ENCODE measurements at regions not wholly inside any gene's neighbourhood (a gene's known extent, or its start where the extent isn't known, plus 50 kb on each side); places are given as distances from the start of the nearest gene placed in this dataset.

DNA sequence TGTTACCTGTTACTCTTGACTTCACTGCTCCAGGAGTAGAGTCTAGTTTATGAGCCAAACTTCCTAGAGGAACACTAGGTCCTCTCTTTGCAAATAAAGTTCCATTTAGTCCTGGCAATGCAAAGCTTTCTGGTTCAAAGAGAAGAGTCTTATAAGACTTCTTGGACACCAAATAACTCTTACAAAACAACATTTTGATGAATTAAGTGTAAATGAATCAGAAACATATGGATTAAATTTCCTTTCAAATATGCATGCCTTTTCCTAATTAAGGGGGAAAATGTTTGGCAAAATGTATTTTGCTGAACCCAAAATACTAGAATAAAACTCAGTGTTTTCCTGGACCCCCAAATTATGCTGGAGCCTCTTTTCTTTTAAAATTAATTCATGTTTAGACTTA is 388.0 kb downstream of the FGF10 start:
- TF ChIP-seq, protein P1, sequence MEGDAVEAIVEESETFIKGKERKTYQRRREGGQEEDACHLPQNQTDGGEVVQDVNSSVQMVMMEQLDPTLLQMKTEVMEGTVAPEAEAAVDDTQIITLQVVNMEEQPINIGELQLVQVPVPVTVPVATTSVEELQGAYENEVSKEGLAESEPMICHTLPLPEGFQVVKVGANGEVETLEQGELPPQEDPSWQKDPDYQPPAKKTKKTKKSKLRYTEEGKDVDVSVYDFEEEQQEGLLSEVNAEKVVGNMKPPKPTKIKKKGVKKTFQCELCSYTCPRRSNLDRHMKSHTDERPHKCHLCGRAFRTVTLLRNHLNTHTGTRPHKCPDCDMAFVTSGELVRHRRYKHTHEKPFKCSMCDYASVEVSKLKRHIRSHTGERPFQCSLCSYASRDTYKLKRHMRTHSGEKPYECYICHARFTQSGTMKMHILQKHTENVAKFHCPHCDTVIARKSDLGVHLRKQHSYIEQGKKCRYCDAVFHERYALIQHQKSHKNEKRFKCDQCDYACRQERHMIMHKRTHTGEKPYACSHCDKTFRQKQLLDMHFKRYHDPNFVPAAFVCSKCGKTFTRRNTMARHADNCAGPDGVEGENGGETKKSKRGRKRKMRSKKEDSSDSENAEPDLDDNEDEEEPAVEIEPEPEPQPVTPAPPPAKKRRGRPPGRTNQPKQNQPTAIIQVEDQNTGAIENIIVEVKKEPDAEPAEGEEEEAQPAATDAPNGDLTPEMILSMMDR (IDR thresholded peaks at IDR 0.05), result no peak
- TF ChIP-seq POLR2A (IDR thresholded peaks at IDR 0.05) (no peak), POLR2AphosphoS5 (IDR thresholded peaks at IDR 0.05) (no peak)
